ENCODE measurements at regions not wholly inside any gene's neighbourhood (a gene's known extent, or its start where the extent isn't known, plus 50 kb on each side); places are given as distances from the start of the nearest gene placed in this dataset.

DNA sequence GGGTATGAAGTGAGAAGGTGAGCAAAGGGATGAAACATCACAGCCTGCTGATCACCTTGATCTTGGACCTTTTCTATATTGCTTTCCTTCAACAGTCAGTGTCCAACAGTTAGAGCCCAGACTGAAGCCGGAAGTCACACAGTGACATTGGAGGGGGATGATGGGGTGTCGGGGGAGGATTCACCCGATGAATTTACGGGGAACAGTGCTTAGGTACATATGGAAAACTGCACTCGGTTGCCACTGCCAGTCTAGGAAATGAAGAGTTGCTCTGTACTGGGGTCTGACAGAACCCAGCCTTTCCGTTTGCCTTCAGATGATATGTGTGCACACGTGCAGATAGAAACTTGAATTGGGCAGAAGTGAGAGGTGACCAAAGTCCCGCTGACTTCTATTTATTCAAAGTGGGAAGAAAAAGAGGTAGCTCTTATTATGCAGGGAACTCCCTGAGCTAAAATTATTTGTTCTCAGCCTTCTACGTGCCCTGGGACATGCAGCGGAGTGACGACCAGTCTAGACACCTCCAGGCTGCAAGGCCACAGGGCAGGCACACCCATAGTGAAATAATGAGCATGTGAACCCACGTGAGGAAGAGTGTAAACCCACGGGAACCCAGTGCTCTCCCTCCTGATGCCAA lies 107.2 kb upstream of the INHBA start:
- TF ChIP-seq ZC3H10 (CRISPR knock-in tag; IDR thresholded peaks at IDR 0.05) (no peak), ZNF70 (CRISPR knock-in tag; IDR thresholded peaks at IDR 0.05) (no peak), TCF4 (CRISPR knock-in tag; IDR thresholded peaks at IDR 0.05; ENCODE audit: borderline replicate concordance) (no peak), PPARA (CRISPR knock-in tag; IDR thresholded peaks at IDR 0.05; ENCODE audit: borderline replicate concordance) (no peak), ARNTL (CRISPR knock-in tag; IDR thresholded peaks at IDR 0.05; ENCODE audit: borderline replicate concordance, low read depth) (no peak), GLIS3 (CRISPR knock-in tag; IDR thresholded peaks at IDR 0.05) (no peak), ISL1 (CRISPR knock-in tag; IDR thresholded peaks at IDR 0.05) (no peak), RARB (CRISPR knock-in tag; IDR thresholded peaks at IDR 0.05) (no peak), ZNF8 (CRISPR knock-in tag; IDR thresholded peaks at IDR 0.05) (no peak), ZFP30 (CRISPR knock-in tag; IDR thresholded peaks at IDR 0.05) (no peak)
- TF ChIP-seq, protein P1, sequence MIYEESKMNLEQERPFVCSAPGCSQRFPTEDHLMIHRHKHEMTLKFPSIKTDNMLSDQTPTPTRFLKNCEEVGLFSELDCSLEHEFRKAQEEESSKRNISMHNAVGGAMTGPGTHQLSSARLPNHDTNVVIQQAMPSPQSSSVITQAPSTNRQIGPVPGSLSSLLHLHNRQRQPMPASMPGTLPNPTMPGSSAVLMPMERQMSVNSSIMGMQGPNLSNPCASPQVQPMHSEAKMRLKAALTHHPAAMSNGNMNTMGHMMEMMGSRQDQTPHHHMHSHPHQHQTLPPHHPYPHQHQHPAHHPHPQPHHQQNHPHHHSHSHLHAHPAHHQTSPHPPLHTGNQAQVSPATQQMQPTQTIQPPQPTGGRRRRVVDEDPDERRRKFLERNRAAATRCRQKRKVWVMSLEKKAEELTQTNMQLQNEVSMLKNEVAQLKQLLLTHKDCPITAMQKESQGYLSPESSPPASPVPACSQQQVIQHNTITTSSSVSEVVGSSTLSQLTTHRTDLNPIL (CRISPR knock-in tag; IDR thresholded peaks at IDR 0.05; ENCODE audit: low read depth): no peak
- TF ChIP-seq, protein P2, sequence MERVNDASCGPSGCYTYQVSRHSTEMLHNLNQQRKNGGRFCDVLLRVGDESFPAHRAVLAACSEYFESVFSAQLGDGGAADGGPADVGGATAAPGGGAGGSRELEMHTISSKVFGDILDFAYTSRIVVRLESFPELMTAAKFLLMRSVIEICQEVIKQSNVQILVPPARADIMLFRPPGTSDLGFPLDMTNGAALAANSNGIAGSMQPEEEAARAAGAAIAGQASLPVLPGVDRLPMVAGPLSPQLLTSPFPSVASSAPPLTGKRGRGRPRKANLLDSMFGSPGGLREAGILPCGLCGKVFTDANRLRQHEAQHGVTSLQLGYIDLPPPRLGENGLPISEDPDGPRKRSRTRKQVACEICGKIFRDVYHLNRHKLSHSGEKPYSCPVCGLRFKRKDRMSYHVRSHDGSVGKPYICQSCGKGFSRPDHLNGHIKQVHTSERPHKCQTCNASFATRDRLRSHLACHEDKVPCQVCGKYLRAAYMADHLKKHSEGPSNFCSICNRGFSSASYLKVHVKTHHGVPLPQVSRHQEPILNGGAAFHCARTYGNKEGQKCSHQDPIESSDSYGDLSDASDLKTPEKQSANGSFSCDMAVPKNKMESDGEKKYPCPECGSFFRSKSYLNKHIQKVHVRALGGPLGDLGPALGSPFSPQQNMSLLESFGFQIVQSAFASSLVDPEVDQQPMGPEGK (CRISPR knock-in tag; IDR thresholded peaks at IDR 0.05; ENCODE audit: borderline replicate concordance): no peak
- TF ChIP-seq, protein P3, sequence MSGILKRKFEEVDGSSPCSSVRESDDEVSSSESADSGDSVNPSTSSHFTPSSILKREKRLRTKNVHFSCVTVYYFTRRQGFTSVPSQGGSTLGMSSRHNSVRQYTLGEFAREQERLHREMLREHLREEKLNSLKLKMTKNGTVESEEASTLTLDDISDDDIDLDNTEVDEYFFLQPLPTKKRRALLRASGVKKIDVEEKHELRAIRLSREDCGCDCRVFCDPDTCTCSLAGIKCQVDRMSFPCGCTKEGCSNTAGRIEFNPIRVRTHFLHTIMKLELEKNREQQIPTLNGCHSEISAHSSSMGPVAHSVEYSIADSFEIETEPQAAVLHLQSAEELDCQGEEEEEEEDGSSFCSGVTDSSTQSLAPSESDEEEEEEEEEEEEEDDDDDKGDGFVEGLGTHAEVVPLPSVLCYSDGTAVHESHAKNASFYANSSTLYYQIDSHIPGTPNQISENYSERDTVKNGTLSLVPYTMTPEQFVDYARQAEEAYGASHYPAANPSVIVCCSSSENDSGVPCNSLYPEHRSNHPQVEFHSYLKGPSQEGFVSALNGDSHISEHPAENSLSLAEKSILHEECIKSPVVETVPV (CRISPR knock-in tag; IDR thresholded peaks at IDR 0.05): no peak
- no peak for ATAC-seq

DNA sequence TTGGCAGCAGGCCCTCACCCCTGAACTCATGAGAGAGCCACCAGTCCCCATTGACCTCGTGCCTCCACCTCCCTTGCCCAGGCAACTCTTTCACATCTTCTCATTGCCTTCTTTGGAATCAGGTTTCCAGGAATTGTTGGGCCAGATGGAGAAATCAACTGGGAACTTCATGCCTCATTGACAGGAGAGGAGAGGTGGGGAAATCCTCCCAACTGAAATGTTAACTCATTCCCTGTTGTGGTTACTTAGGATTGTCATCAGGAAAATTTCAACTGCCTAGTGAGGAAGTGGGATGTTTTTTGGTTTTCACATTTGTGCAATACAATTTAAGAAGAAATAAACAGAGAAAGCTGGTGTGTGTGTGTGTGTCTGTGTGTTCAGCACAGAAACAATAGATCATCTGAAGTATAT lies 106.6 kb upstream of the INHBA start:
- ATAC-seq: no peak
- TF ChIP-seq ARNTL (CRISPR knock-in tag; IDR thresholded peaks at IDR 0.05; ENCODE audit: borderline replicate concordance, low read depth): no peak
- TF ChIP-seq TCF4 (CRISPR knock-in tag; IDR thresholded peaks at IDR 0.05; ENCODE audit: borderline replicate concordance): no peak
- TF ChIP-seq, protein P2 (CRISPR knock-in tag; IDR thresholded peaks at IDR 0.05; ENCODE audit: borderline replicate concordance): no peak
- TF ChIP-seq PPARA (CRISPR knock-in tag; IDR thresholded peaks at IDR 0.05; ENCODE audit: borderline replicate concordance): no peak
- no peak for TF ChIP-seq ESRRG (CRISPR knock-in tag; IDR thresholded peaks at IDR 0.05)
- TF ChIP-seq TOX (CRISPR knock-in tag; IDR thresholded peaks at IDR 0.05; ENCODE audit: borderline replicate concordance): no peak
- no peak for TF ChIP-seq ZNF70 (CRISPR knock-in tag; IDR thresholded peaks at IDR 0.05)
- TF ChIP-seq, protein P1 (CRISPR knock-in tag; IDR thresholded peaks at IDR 0.05; ENCODE audit: low read depth): no peak
- TF ChIP-seq OSR1 (CRISPR knock-in tag; IDR thresholded peaks at IDR 0.05): no peak
- no peak for TF ChIP-seq ZNF565 (CRISPR knock-in tag; conservative IDR thresholded peaks at IDR 0.05; ENCODE audit: low read depth)
- TF ChIP-seq ZNF8 (CRISPR knock-in tag; IDR thresholded peaks at IDR 0.05): no peak
- TF ChIP-seq ISL1 (CRISPR knock-in tag; IDR thresholded peaks at IDR 0.05): no peak
- TF ChIP-seq BACH2 (CRISPR knock-in tag; IDR thresholded peaks at IDR 0.05; ENCODE audit: borderline replicate concordance): no peak
- TF ChIP-seq, protein P3 (CRISPR knock-in tag; IDR thresholded peaks at IDR 0.05): no peak
- no peak for TF ChIP-seq CSDC2 (CRISPR knock-in tag; IDR thresholded peaks at IDR 0.05)
- no peak for TF ChIP-seq GLIS3 (CRISPR knock-in tag; IDR thresholded peaks at IDR 0.05)
- TF ChIP-seq ZC3H10 (CRISPR knock-in tag; IDR thresholded peaks at IDR 0.05): no peak
- TF ChIP-seq, protein P4, sequence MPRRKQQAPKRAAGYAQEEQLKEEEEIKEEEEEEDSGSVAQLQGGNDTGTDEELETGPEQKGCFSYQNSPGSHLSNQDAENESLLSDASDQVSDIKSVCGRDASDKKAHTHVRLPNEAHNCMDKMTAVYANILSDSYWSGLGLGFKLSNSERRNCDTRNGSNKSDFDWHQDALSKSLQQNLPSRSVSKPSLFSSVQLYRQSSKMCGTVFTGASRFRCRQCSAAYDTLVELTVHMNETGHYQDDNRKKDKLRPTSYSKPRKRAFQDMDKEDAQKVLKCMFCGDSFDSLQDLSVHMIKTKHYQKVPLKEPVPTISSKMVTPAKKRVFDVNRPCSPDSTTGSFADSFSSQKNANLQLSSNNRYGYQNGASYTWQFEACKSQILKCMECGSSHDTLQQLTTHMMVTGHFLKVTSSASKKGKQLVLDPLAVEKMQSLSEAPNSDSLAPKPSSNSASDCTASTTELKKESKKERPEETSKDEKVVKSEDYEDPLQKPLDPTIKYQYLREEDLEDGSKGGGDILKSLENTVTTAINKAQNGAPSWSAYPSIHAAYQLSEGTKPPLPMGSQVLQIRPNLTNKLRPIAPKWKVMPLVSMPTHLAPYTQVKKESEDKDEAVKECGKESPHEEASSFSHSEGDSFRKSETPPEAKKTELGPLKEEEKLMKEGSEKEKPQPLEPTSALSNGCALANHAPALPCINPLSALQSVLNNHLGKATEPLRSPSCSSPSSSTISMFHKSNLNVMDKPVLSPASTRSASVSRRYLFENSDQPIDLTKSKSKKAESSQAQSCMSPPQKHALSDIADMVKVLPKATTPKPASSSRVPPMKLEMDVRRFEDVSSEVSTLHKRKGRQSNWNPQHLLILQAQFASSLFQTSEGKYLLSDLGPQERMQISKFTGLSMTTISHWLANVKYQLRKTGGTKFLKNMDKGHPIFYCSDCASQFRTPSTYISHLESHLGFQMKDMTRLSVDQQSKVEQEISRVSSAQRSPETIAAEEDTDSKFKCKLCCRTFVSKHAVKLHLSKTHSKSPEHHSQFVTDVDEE (CRISPR knock-in tag; IDR thresholded peaks at IDR 0.05): no peak
- TF ChIP-seq SNAI2 (CRISPR knock-in tag; IDR thresholded peaks at IDR 0.05): no peak

Measured in SK-N-SH treated with all-trans-retinoic acid at 6 μM for 48 hours (cell line).